G401 (cell line): ENCODE measurements at regions not wholly inside any gene's neighbourhood (a gene's known extent, or its start where the extent isn't known, plus 50 kb on each side); places are given as distances from the start of the nearest gene placed in this dataset.
"Not testable (repeated sequence)": the region's sequence is repeated elsewhere in the genome, so short reads cannot be mapped to it uniquely, and the experiment has no call there.

Source experiments
- DNase-seq: peaks from one replicate; pipeline ENCODE4 v3.0.0-alpha.2; 2015; ENCODE audit warnings: low spot score
- in situ Hi-C: cut with HindIII; loops from 2 replicates; pipeline ENCODE4 v1.10.0; 2016; ENCODE audit warnings: low sequenced_read_pairs, mixed read lengths

DNA sequence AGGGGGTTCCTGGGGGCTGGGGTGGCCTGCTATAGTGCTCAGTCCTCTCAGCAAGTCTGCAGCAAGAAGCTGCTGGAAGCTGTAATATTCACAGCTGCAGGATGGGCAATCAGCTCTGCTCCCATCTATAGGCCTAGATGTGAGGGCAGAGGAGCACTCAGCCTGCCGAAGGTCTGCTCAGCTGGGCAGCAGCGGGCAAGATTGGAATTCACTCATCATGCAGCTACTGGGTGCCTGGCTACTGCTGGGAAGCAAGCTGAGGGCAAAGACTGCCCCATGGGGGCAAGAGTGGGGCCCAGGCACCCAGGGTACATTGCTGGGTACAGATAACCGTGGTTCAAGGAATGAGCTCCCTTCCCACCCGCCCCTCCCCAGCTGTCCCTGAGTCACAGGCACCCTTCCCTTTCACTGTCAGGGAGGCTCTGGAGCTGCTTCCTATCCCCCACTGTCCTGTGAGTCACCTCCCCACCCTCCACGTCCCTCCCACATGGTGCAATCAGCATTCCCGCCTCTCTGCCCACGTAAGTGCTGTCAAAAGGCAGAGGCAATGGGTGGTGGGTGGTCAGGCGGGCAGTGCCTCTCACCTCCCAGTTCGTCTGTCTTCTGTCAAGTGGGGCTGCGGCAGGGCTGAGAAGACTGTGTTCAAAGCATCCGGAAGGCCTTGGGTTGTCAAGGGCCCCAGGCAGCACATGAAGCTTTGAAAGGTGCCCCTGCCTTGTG, 169.2 kb downstream of the TRIM43 start:
- DNase-seq: no peak

DNA sequence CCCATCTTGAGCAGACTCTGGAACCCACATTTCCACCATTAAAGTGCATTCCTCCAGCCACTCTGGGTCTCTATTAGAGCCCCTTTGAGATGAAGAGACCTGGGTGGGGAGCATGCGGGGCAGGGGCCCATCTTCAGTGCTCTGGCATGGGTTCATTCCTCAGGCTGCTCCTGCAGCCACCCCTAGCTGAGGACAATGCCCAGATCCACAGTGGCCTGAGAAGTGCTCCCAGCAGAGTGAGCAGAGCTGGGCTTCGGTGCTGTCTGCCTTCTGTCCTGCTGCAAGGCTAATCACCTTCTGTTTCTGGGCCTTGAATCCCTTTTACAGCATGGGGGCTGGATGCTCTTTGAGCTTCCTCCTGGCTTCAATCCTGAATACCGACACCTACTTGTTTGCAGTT, 169.8 kb downstream of the TRIM43 start:
- in situ Hi-C loops: no loop called here
- DNase-seq: no peak

More for the DNA sequence above, 169.2 kb downstream of the TRIM43 start:
- in situ Hi-C loops: no loop called here

DNA sequence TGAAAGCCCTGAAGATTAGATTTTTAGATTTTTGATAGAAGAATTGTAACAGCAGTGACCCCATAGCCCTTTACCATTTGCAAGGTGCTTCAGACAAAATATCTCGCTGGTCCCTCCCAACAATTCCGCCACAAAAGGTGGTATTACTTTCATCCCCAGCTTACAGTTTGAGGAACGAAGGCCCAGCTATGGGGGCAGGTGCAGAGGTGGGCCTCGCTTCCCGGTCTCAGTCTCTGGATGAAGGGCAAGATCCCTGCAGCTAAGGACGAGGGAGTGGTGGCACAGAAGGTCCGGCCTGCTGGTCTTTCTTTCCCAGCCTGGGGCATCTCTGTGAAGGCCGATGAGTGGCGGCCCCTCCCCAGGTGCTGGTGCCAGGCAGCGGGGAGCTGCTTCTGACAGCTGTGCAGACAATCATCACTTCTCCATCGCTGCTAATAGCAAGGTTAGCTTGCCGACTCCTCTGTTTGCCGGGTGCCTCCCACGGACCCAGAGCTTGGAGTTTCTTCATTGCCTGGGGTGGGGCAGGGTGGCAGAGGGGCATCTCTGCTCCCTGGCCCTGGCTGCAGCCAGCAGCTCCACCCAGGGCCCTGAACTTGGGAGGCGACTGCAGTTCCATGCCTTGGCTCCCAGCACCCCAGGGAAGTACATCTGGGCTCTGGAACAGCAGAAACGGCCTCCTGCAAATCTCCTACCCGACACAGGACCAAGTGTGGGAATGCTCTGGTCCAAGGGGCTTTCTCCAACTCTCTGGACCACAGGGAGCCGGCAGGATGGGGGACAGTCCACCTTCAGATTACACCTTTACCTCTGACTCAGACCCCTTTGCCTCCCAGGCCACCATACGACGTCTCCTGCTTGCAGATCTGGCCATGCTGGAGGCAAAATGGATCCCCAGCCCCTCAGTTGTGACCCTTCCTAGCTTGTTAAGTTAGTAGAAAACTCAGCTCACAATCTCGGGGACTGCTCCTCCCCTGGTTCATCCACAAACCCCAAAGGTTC, 170.5 kb downstream of the TRIM43 start:
- DNase-seq, in situ Hi-C loops: not testable (repeated sequence)

DNA sequence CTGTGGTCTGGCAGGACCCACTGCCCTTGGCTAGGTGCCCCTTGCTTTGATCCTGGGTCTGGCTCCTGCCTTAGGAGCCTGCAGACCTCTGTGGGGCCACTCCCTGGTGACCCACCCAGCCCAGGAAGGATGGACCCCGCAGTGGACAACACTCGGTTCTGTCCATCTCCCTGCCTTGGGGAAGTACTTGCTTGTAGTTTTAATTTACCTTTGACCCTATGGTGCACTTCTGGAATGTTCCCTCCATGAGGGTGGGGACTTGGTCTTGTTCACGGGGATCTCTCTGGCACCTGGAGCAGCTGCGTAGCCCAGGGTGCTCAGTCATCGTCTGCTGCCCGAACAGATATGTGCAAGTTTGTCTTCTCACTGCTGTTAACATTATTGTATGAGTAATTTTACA, 171.3 kb downstream of the TRIM43 start:
- in situ Hi-C loops, DNase-seq: not testable (repeated sequence)

DNA sequence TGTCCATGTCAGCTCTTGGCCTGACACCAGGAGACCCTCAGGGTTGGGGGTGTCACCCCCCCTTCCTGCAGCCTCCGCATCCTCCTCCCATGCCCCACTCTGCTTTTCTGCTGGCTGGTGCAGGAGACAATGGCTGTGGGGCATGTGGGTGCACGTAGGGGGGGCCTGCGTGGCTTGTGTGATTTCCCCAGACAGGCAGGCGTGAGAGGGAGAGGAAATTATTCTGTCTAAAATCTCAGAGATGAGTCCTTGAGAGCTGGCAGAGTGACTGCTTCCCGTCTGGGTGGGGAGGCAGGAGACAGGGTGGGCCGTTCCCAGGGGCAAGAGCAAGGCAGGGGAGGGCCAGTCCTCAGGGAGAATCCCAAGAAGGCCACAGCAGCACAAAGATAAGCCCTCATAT, 173.2 kb downstream of the TRIM43 start:
- DNase-seq, in situ Hi-C loops: not testable (repeated sequence)

DNA sequence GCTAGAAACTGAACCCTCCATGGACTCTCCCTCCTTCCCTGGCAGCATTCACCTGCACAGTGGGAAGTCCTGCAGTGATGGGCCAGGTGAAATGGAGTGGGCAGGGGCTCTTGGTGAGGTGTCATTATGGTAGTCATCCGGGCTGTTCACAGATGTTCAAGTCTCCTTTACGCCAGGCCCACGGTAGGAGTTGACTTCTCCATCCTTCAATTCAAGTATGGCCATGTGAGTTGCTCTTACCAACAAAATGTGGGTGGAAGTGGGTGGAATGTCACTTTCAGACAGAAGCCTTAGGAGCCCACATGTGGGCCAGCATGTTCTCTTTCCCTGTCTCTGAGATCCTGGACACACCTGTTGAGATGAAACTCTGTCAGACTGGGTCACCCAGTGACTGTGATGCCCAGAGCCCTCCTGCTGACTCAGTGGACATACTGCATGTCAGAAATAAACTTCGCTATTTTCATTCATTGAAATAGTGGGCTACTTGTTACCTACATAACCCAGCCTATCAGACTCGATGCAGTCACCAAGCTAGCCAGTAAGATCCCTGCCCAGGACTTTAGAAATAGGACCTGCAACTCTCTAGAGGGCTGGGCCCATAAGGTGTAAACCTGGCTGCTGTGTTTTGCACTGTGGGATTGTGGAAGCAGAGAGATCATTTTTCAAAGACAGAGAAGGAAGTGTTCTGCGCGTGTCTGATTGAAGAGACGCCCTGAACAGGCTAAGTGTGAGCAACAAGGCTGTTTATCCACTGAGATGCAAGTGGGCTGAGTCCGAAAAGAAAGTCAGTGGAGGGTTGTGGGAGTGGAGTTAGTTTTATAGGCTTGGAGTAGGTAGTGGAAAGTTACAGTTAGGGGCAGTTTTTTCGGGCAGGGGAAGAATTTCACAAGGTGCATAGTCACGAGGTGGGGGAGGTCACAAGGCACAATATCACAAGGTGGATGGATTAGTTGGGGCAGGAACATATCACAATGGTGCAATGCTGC, 174.4 kb downstream of the TRIM43 start:
- in situ Hi-C loops, DNase-seq: not testable (repeated sequence)

DNA sequence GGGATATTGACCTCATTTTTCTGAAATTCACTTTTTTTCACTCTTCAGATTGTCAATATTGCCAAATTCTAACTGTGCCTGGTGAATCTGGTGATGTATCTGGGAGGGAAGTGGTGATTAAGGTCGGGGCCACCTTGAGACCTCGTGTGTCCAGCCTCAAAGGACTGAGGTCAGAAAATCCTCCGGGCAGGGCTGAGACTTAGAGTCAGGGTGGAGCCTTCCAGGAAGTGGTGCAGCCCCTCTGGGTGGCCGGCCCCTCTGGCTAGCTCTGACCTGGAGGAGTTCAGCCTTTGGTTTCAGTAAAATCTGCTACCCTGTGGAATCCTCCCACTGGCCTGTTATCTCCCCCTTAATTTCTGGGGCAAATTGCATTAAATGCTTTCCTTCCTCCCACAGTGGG, 175.7 kb downstream of the TRIM43 start:
- DNase-seq, in situ Hi-C loops: not testable (repeated sequence)

DNA sequence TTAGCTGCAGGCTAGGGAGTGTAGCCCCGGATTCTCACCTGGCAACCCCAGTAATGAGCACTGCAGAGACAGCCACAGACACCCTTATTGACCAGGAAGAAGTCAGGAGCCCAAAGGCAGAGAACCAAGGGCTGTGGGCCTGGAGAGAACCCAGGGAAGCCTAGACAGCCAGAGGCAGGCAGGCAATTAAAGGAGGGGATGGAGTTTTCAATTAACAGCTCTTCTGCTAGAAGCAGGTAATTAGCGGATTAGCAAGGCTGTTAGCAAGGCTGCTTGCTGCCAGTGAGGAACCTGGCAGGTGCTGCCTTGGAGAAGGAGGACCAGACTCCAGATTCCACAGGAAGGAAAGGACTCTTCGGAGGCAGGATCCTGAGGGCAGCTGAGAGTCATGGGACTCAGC, 176.1 kb downstream of the TRIM43 start:
- DNase-seq, in situ Hi-C loops: not testable (repeated sequence)

DNA sequence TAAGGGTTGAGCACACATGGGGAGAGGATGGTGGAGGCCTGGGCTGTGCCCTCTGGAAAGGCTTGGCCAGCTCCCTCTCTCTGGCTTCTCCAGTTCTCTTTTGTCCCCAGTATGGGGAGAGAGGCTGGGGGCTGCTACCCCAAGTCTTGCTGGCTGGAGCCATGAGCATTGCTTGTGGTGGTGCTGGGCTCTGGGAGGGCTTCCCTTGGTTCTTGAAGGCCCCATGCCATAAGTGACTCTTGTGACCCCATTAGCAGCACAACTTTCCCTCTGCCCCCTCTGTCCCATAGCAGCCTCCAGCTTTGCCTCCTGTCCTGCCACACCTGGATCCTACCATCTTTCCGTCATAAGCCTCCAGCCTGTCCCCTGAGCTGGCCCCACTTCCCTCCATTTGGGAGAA, 177.5 kb downstream of the TRIM43 start:
- in situ Hi-C loops, DNase-seq: not testable (repeated sequence)

DNA sequence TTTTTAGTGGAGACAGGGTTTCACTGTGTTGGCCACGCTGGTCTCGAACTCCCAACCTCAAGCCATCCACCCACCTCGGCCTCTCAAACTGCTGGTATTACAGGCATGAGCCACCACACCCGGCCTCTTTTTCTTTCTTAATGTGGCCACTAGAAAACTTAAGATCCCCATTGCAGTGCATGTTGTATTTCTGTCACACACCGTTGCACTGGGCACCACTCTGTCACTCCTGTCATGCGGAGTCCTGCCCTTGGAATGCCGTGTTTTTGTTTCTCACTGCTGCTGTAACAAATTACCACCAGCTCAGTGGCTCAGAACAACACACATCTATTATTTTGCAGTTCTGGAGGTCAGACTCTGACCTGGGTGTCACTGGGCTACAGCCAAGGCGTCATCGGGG, 178.9 kb downstream of the TRIM43 start:
- DNase-seq, in situ Hi-C loops: not testable (repeated sequence)

DNA sequence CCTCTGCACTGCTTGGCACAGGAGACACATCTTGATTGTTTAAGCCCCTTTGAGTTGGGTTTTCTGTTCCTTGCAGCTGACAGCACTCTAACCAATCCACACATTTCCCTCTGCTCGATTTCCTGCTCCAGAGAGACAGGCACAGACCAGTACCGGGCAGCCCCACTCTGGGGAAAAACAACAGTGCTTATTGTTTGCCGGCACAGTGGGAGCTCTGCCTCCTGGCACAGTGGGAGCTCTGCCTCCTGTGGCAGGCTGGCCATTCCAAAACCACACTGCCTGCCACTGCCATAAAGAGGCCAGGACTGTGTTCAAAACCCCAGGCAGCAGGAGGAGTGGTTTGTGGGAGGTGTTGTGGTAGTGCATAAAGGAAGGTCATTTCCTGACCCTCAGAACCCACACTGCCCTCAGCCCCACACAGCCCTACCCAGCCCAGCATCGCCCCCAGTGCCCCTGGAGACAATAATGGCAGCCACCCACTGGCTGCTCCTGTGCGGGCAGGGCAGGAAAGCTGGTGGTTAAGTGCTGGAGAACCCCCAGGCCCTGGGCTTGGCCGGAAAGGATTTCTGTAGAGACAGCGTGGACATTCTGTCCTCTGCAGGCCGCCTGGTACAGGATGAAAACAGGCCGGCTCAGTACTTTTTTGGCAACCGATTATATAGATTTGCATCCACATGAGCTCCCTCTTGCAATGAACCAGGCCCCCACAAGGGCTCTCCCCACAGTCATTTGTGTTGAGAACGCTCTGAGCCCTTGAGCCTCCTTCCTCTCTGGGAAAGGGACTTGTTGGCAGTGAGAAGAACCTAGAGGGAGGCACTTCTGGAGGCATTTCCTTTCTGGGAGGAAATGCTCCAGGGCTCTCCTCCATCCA, 182.8 kb downstream of the TRIM43 start:
- DNase-seq, in situ Hi-C loops: not testable (repeated sequence)

DNA sequence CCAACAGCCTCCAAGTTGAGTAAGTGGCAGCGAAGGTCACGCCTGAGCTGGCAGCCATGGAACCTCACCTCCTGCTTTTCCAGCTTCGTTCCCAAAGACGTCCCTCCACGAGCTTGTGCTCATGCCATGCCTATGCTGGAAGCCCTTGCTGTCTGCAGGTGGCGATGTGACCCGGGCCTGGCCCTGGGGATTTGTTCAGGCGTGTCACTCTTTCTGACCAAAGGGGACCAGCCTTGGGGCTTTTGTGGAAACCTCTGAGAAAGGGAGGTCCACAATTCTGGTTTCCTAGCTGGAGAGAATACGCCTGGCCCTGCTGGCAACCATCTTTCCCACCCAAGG, 183.4 kb downstream of the TRIM43 start:
- in situ Hi-C loops, DNase-seq: not testable (repeated sequence)
